ENCODE measurements at regions not wholly inside any gene's neighbourhood (a gene's known extent, or its start where the extent isn't known, plus 50 kb on each side); places are given as distances from the start of the nearest gene placed in this dataset.
"Not testable (repeated sequence)": the region's sequence is repeated elsewhere in the genome, so short reads cannot be mapped to it uniquely, and the experiment has no call there.

DNA sequence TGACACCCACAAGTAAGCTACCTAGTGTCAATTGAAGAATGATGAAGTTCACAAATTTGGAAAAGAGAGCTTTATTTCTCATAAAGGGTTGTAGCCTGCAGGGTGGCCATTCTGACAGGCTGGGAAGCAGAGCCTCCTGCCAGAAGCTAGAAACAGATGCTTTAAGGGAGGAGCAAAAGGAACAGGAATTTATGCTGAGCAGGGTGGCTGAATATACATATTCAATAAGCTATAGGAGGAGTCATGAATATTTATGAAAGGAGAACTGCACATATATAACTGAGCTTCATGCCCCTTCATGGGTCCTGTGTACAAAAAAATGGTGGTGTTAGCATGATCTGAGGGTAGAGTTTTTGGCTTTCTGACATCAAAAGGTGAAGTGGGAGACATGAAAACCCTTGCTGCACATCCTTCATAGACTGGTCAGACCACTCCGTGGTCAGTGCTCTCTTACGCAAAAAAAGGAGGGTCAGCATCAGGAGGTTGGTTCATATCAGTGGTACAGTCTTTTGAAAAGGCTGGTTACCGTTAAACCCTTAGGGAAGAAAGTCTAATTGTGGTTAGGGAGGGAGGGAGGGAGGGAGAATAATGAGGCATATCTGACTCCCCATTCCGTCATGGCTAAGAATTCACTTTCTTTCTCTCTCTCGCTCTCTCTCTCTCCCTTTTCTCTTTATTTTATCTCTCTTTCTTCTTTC lies 121.4 kb downstream of the LUZP4 start:
- H3K9ac ChIP-seq (ENCODE audit: low read length), result no peak overlapping the region
- H3K4me1 ChIP-seq (ENCODE audit: low read length), result no peaks in the 10 kb centered on the region
- H3K79me2 ChIP-seq (ENCODE audit: low read length), result no peaks in the 10 kb centered on the region
- DNase-seq, result no peak
- H3K9me3 ChIP-seq (ENCODE audit: low read length), result no peaks in the 10 kb centered on the region
- H2AFZ ChIP-seq (ENCODE audit: low read length), result no peak overlapping the region
- H3K9me2 ChIP-seq (replicated peaks; ENCODE audit: insufficient read depth, low read length), result no peaks in the 10 kb centered on the region
- no peaks in the 10 kb centered on the region for H4K20me1 ChIP-seq (ENCODE audit: insufficient read depth, low read depth, low read length)
- H3K27me3 ChIP-seq (ENCODE audit: low read length), result no peaks in the 10 kb centered on the region
- no peaks in the 10 kb centered on the region for H3K36me3 ChIP-seq (ENCODE audit: insufficient read depth, low read length)
- H3K27ac ChIP-seq (ENCODE audit: low read length), result no peak overlapping the region
- no peak overlapping the region for H3K4me2 ChIP-seq (ENCODE audit: low read depth, low read length, poor library complexity, severe bottlenecking)
- no peak overlapping the region for H3K4me3 ChIP-seq (ENCODE audit: low read length)

DNA sequence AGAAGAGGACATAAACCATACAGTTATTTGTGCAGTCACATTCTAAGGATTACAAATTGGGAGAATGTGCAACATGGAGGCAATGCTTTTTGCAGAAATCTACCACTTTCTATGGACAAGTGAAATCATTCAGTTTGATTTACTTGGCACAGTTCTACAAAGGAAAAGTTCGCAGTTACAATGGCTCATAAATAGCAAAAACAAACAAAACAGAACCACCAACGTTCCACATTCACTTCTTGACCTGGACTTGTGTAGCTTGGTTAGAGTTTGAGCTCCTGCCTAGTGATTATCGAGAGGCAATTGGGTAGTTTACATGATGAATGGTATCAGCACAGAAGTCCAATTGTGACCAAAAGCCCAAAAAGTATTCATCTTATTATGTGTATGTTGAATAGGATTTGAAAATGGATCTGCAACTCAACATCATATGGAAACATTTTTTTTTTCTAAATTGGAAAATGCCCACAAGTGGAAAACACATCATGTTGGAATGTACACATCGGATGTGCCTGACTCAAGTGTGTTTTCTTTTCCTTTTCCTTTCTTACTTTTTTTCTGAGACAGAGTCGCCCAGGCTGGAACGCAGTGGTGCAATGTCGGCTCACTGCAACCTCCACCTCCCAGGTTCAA lies 123.8 kb downstream of the LUZP4 start:
- Histone ChIP-seq H3K4me2 (ENCODE audit: low read depth, low read length, poor library complexity, severe bottlenecking) (no peak overlapping the region), H3K9me2 (replicated peaks; ENCODE audit: insufficient read depth, low read length) (no peaks in the 10 kb centered on the region), H3K27me3 (ENCODE audit: low read length) (no peaks in the 10 kb centered on the region), H3K4me3 (ENCODE audit: low read length) (no peak overlapping the region), H3K9ac (ENCODE audit: low read length) (no peak overlapping the region), H3K27ac (ENCODE audit: low read length) (no peak overlapping the region), H3K79me2 (ENCODE audit: low read length) (no peaks in the 10 kb centered on the region), H4K20me1 (ENCODE audit: insufficient read depth, low read depth, low read length) (no peaks in the 10 kb centered on the region), H3K4me1 (ENCODE audit: low read length) (no peaks in the 10 kb centered on the region), H2AFZ (ENCODE audit: low read length) (no peak overlapping the region), H3K36me3 (ENCODE audit: insufficient read depth, low read length) (no peaks in the 10 kb centered on the region), H3K9me3 (ENCODE audit: low read length) (no peaks in the 10 kb centered on the region)
- no peak for DNase-seq

DNA sequence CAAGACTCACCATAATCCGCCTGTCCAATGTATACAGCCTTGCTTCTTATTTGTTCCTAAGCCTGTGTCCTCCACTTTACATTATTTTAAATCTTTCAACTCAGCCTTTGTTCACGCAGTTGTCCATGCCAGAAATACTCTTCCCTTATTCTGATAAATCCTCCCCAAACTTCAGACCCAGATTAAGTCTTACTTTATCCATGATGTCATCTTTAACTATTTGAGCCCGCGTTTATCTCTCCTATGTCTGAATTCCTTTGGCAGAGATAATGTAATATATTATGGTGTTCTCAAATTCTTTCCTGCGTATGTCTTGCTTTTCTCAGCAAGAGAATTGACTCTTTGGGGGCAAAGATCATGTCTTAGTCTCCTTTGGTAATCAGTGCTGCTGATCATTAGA lies 129.6 kb downstream of the LUZP4 start:
- H3K36me3 ChIP-seq (ENCODE audit: insufficient read depth, low read length), result no peaks in the 10 kb centered on the region
- no peaks in the 10 kb centered on the region for H4K20me1 ChIP-seq (ENCODE audit: insufficient read depth, low read depth, low read length)
- DNase-seq, result no peak
- H3K27ac ChIP-seq (ENCODE audit: low read length), result no peak overlapping the region
- no peaks in the 10 kb centered on the region for H3K9me2 ChIP-seq (replicated peaks; ENCODE audit: insufficient read depth, low read length)
- H3K4me2 ChIP-seq (ENCODE audit: low read depth, low read length, poor library complexity, severe bottlenecking), result no peak overlapping the region
- H3K9me3 ChIP-seq (ENCODE audit: low read length), result no peaks in the 10 kb centered on the region
- H3K27me3 ChIP-seq (ENCODE audit: low read length), result no peaks in the 10 kb centered on the region
- no peak overlapping the region for H3K9ac ChIP-seq (ENCODE audit: low read length)
- H2AFZ ChIP-seq (ENCODE audit: low read length), result no peak overlapping the region
- no peaks in the 10 kb centered on the region for H3K4me1 ChIP-seq (ENCODE audit: low read length)
- no peak overlapping the region for H3K4me3 ChIP-seq (ENCODE audit: low read length)
- no peaks in the 10 kb centered on the region for H3K79me2 ChIP-seq (ENCODE audit: low read length)

- Histone ChIP-seq H3K4me3 (ENCODE audit: low read length) (no peak overlapping the region), H3K4me2 (ENCODE audit: low read depth, low read length, poor library complexity, severe bottlenecking) (no peak overlapping the region), H3K27ac (ENCODE audit: low read length) (no peak overlapping the region), H3K9ac (ENCODE audit: low read length) (no peak overlapping the region), H3K79me2 (ENCODE audit: low read length) (no peaks in the 10 kb centered on the region), H3K9me3 (ENCODE audit: low read length) (no peaks in the 10 kb centered on the region), H3K27me3 (ENCODE audit: low read length) (no peaks in the 10 kb centered on the region), H3K4me1 (ENCODE audit: low read length) (no peaks in the 10 kb centered on the region), H4K20me1 (ENCODE audit: insufficient read depth, low read depth, low read length) (no peaks in the 10 kb centered on the region), H2AFZ (ENCODE audit: low read length) (no peak overlapping the region), H3K36me3 (ENCODE audit: insufficient read depth, low read length) (no peaks in the 10 kb centered on the region), H3K9me2 (replicated peaks; ENCODE audit: insufficient read depth, low read length) (no peaks in the 10 kb centered on the region)
- no peak for DNase-seq
These were observed 133.6 kb downstream of the LUZP4 start for GRCh38 chrX:115423086-115423485.

DNA sequence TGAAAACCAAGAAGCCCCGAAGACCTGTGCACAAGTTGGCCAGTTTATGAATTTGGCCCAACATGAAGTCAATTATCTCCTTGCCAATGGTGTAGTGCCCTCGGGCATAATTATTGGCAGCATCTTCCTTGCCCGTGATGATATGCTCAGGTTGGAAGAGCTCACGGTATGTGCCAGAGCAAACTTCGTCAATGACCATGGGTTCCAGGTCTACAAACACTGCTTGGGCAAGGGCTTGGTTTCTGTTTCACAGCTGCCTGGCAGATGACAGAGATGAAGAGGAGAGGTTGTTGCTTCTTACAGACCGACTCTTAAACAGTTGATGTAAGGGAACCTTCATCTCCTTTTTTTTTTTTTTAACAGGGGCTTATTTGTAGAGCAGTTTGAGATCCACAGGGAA lies 135.6 kb upstream of the PLS3 start:
- no peak overlapping the region for H2AFZ ChIP-seq (ENCODE audit: low read length)
- H3K4me1 ChIP-seq (ENCODE audit: low read length), result no peaks in the 10 kb centered on the region
- H4K20me1 ChIP-seq (ENCODE audit: insufficient read depth, low read depth, low read length), result no peaks in the 10 kb centered on the region

GRCh38 chrX:115427861-115428410 lies 133.0 kb upstream of the PLS3 start:
- H3K9me3 ChIP-seq (ENCODE audit: low read length), result no peaks in the 10 kb centered on the region
- no peaks in the 10 kb centered on the region for H3K36me3 ChIP-seq (ENCODE audit: insufficient read depth, low read length)
- no peak overlapping the region for H3K27ac ChIP-seq (ENCODE audit: low read length)
- H3K4me2 ChIP-seq (ENCODE audit: low read depth, low read length, poor library complexity, severe bottlenecking), result no peak overlapping the region
- no peak overlapping the region for H3K9ac ChIP-seq (ENCODE audit: low read length)
- no peaks in the 10 kb centered on the region for H3K9me2 ChIP-seq (replicated peaks; ENCODE audit: insufficient read depth, low read length)
- no peaks in the 10 kb centered on the region for H3K79me2 ChIP-seq (ENCODE audit: low read length)
- no peaks in the 10 kb centered on the region for H3K4me1 ChIP-seq (ENCODE audit: low read length)
- no peaks in the 10 kb centered on the region for H4K20me1 ChIP-seq (ENCODE audit: insufficient read depth, low read depth, low read length)
- H2AFZ ChIP-seq (ENCODE audit: low read length), result no peak overlapping the region
- no peak for DNase-seq
- H3K27me3 ChIP-seq (ENCODE audit: low read length), result no peaks in the 10 kb centered on the region
- H3K4me3 ChIP-seq (ENCODE audit: low read length), result no peak overlapping the region

More for the DNA sequence above, 135.6 kb upstream of the PLS3 start:
- Histone ChIP-seq H3K9ac (ENCODE audit: low read length) (no peak overlapping the region), H3K4me2 (ENCODE audit: low read depth, low read length, poor library complexity, severe bottlenecking) (no peak overlapping the region), H3K27me3 (ENCODE audit: low read length) (no peaks in the 10 kb centered on the region), H3K9me3 (ENCODE audit: low read length) (no peaks in the 10 kb centered on the region), H3K9me2 (replicated peaks; ENCODE audit: insufficient read depth, low read length) (no peaks in the 10 kb centered on the region), H3K4me3 (ENCODE audit: low read length) (no peak overlapping the region), H3K36me3 (ENCODE audit: insufficient read depth, low read length) (no peaks in the 10 kb centered on the region), H3K79me2 (ENCODE audit: low read length) (no peaks in the 10 kb centered on the region), H3K27ac (ENCODE audit: low read length) (no peak overlapping the region)
- DNase-seq, result no peak

DNA sequence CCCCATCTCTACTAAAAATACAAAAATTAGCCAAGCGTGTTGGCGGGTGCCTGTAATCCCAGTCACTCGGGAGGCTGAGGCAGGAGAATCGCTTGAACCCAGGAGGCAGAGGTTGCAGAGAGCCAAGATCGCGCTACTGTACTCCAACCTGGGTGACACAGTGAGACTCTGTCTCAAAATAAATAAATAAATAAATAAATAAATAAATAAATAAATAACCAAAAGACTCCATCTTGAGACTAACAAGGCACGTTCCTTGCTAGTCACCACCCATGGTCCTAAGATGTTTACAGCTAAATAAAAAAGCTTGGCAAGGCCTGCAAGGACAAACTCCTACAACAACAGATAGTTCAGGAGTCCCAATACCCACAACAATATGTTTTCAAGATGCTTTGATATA lies 126.1 kb upstream of the PLS3 start:
- not testable (repeated sequence) for H3K9me3 ChIP-seq (ENCODE audit: low read length); H3K79me2 ChIP-seq (ENCODE audit: low read length); H2AFZ ChIP-seq (ENCODE audit: low read length); DNase-seq; H4K20me1 ChIP-seq (ENCODE audit: insufficient read depth, low read depth, low read length); H3K9me2 ChIP-seq (replicated peaks; ENCODE audit: insufficient read depth, low read length); H3K4me3 ChIP-seq (ENCODE audit: low read length); H3K36me3 ChIP-seq (ENCODE audit: insufficient read depth, low read length); H3K27me3 ChIP-seq (ENCODE audit: low read length); H3K4me1 ChIP-seq (ENCODE audit: low read length); H3K27ac ChIP-seq (ENCODE audit: low read length); H3K4me2 ChIP-seq (ENCODE audit: low read depth, low read length, poor library complexity, severe bottlenecking); H3K9ac ChIP-seq (ENCODE audit: low read length)

- no peak overlapping the region for H2AFZ ChIP-seq (ENCODE audit: low read length)
- no peak for DNase-seq
- no peak overlapping the region for H3K9ac ChIP-seq (ENCODE audit: low read length)
- no peaks in the 10 kb centered on the region for H3K27me3 ChIP-seq (ENCODE audit: low read length)
- H3K4me1 ChIP-seq (ENCODE audit: low read length), result no peaks in the 10 kb centered on the region
- no peak overlapping the region for H3K27ac ChIP-seq (ENCODE audit: low read length)
- H4K20me1 ChIP-seq (ENCODE audit: insufficient read depth, low read depth, low read length), result no peaks in the 10 kb centered on the region
- H3K79me2 ChIP-seq (ENCODE audit: low read length), result no peaks in the 10 kb centered on the region
- H3K36me3 ChIP-seq (ENCODE audit: insufficient read depth, low read length), result no peaks in the 10 kb centered on the region
- H3K4me3 ChIP-seq (ENCODE audit: low read length), result no peak overlapping the region
- H3K9me2 ChIP-seq (replicated peaks; ENCODE audit: insufficient read depth, low read length), result no peaks in the 10 kb centered on the region
- no peaks in the 10 kb centered on the region for H3K9me3 ChIP-seq (ENCODE audit: low read length)
- H3K4me2 ChIP-seq (ENCODE audit: low read depth, low read length, poor library complexity, severe bottlenecking), result no peak overlapping the region
These were observed 123.0 kb upstream of the PLS3 start for GRCh38 chrX:115437841-115438595.
